CD4-positive, alpha-beta T cell treated with Interleukin-2 at 100 ng/mL for 4 hours (primary cell): ENCODE measurements at regions not wholly inside any gene's neighbourhood (a gene's known extent, or its start where the extent isn't known, plus 50 kb on each side); places are given as distances from the start of the nearest gene placed in this dataset.
"Not testable (repeated sequence)": the region's sequence is repeated elsewhere in the genome, so short reads cannot be mapped to it uniquely, and the experiment has no call there.

Experiments
- DNase-seq: peaks from one replicate; pipeline ENCODE4 v3.0.0-alpha.2; 2020; ENCODE audit warnings: low spot score

GRCh38 chr10:26621243-26621888 is 76.1 kb upstream of the PDSS1 start:
- no peak for DNase-seq

- DNase-seq: peak; percentile 4
Measured at GRCh38 chr10:26621889-26622711, 75.4 kb upstream of the PDSS1 start.

- no peak for DNase-seq
Measured at GRCh38 chr10:26622891-26623290, 74.6 kb upstream of the PDSS1 start.

- DNase-seq: no peak
Measured at GRCh38 chr10:26624006-26624405, 73.5 kb upstream of the PDSS1 start.

GRCh38 chr10:26626066-26626465 is 71.4 kb upstream of the PDSS1 start:
- no peak for DNase-seq

- no peak for DNase-seq
Measured at GRCh38 chr10:26627324-26627723, 70.2 kb upstream of the PDSS1 start.

GRCh38 chr10:26628395-26628794 is 69.1 kb upstream of the PDSS1 start:
- DNase-seq: no peak

GRCh38 chr10:26632171-26632570 is 65.3 kb upstream of the PDSS1 start:
- DNase-seq: not testable (repeated sequence)

GRCh38 chr10:26634111-26634510 is 63.4 kb upstream of the PDSS1 start:
- not testable (repeated sequence) for DNase-seq

- DNase-seq: no peak
Measured at GRCh38 chr10:26637521-26638275, 59.8 kb upstream of the PDSS1 start.

- no peak for DNase-seq
Measured at GRCh38 chr10:26640391-26640790, 57.1 kb upstream of the PDSS1 start.

- no peak for DNase-seq
Measured at GRCh38 chr10:26642896-26643653, 54.4 kb upstream of the PDSS1 start.

GRCh38 chr10:26647602-26648244 is 49.8 kb upstream of the PDSS1 start:
- no peak for DNase-seq
